ENCODE measurements at regions not wholly inside any gene's neighbourhood (a gene's known extent, or its start where the extent isn't known, plus 50 kb on each side); places are given as distances from the start of the nearest gene placed in this dataset.

GRCh38 chr1:112322018-112322417, 74.0 kb upstream of the CTTNBP2NL start:
- TF ChIP-seq CTCF (IDR thresholded peaks at IDR 0.05; ENCODE audit: low read length) (no peak), EZH2 (IDR thresholded peaks at IDR 0.05; ENCODE audit: borderline replicate concordance, low read length) (no peak)
